Ascending aorta (tissue), 2 donors: ENCODE measurements at regions not wholly inside any gene's neighbourhood (a gene's known extent, or its start where the extent isn't known, plus 50 kb on each side); places are given as distances from the start of the nearest gene placed in this dataset.

Experiments
- DNase-seq, 2 donors: peaks; one replicate each; pipeline ENCODE4 v3.0.0-alpha.2; 2019; ENCODE audit warnings: low spot score in 2 of 2
- H3K27ac ChIP-seq, 2 donors: fragments of 200-600 bp; sonication (generic); one replicate each; pipeline ENCODE4 v1.5.1; 2016 to 2017; ENCODE audit warnings: mild to moderate bottlenecking in 1 of 2
- H3K27me3 ChIP-seq: fragments of 200-600 bp; sonication (generic); one replicate; pipeline ENCODE4 v1.5.1; 2017
- H3K36me3 ChIP-seq, 2 donors: fragments of 200-600 bp; sonication (generic); one replicate each; pipeline ENCODE4 v1.5.1; 2016
- H3K4me1 ChIP-seq, 2 donors: fragments of 200-600 bp; sonication (generic); one replicate each; pipeline ENCODE4 v1.5.1; 2016 to 2017; ENCODE audit warnings: mild to moderate bottlenecking in 1 of 2
- H3K4me3 ChIP-seq, 2 donors: fragments of 200-600 bp; sonication (generic); one replicate each; pipeline ENCODE4 v1.5.1; 2016 to 2017; ENCODE audit warnings: mild to moderate bottlenecking in 1 of 2
- H3K9me3 ChIP-seq, 2 donors: fragments of 200-600 bp; sonication (generic); one replicate each; pipeline ENCODE4 v1.5.1; 2016
- CTCF ChIP-seq, 3 experiments: fragments of 200-600 bp in 2 of 3; fragments of 450-650 bp in 1 of 3; sonication (generic) in 2 of 3; IDR thresholded peaks; one replicate each; pipeline ENCODE4 v1.5.1; 2016 to 2019; ENCODE audit warnings: antibody characterized with exemption in 3 of 3, mild to moderate bottlenecking in 1 of 3, moderate library complexity in 1 of 3
- intact Hi-C: fragments of 100-400 bp; cut with DNase I; formaldehyde crosslinking; loops from one replicate; pipeline ENCODE4 v1.15.1; 2023

GRCh38 chr5:27473307-27474046 is 435.1 kb upstream of the CDH9 start:
- intact Hi-C loops: no loop called here
- Histone ChIP-seq H3K9me3 (no peaks in the 10 kb centered on the region), H3K4me1 (no peaks in the 10 kb centered on the region), H3K4me3 (no peak overlapping the region), H3K36me3 (no peaks in the 10 kb centered on the region), H3K27ac (no peak overlapping the region), H3K27me3 (no peaks in the 10 kb centered on the region)
- DNase-seq: no peak
- no peak for TF ChIP-seq CTCF (IDR thresholded peaks at IDR 0.05)

- H3K36me3 ChIP-seq: no peaks in the 10 kb centered on the region
- TF ChIP-seq CTCF (IDR thresholded peaks at IDR 0.05): no peak
- no peaks in the 10 kb centered on the region for H3K27me3 ChIP-seq
- H3K9me3 ChIP-seq: no peaks in the 10 kb centered on the region
- intact Hi-C loops: no loop called here
- DNase-seq: no peak
- no peak overlapping the region for H3K27ac ChIP-seq
- H3K4me3 ChIP-seq: no peak overlapping the region
- H3K4me1 ChIP-seq: no peaks in the 10 kb centered on the region
These were observed 434.5 kb upstream of the CDH9 start for GRCh38 chr5:27472871-27473270.

- TF ChIP-seq CTCF (IDR thresholded peaks at IDR 0.05): no peak
- Histone ChIP-seq H3K4me1 (no peaks in the 10 kb centered on the region), H3K4me3 (no peak overlapping the region), H3K27me3 (no peaks in the 10 kb centered on the region), H3K36me3 (no peaks in the 10 kb centered on the region), H3K27ac (no peak overlapping the region), H3K9me3 (no peaks in the 10 kb centered on the region)
- no peak for DNase-seq
- intact Hi-C loops: no loop called here
These were observed 433.8 kb upstream of the CDH9 start for GRCh38 chr5:27472000-27472763.

GRCh38 chr5:27466959-27467358 is 428.6 kb upstream of the CDH9 start:
- H3K27ac ChIP-seq: no peak overlapping the region
- H3K27me3 ChIP-seq: no peaks in the 10 kb centered on the region
- no peak for TF ChIP-seq CTCF (IDR thresholded peaks at IDR 0.05)
- no peak for DNase-seq
- H3K9me3 ChIP-seq: no peaks in the 10 kb centered on the region
- H3K4me1 ChIP-seq: no peaks in the 10 kb centered on the region
- no peak overlapping the region for H3K4me3 ChIP-seq
- intact Hi-C loops: no loop called here
- no peaks in the 10 kb centered on the region for H3K36me3 ChIP-seq

GRCh38 chr5:27465140-27465539 is 426.8 kb upstream of the CDH9 start:
- no peaks in the 10 kb centered on the region for H3K36me3 ChIP-seq
- no peaks in the 10 kb centered on the region for H3K27me3 ChIP-seq
- intact Hi-C loops: no loop called here
- H3K4me3 ChIP-seq: no peak overlapping the region
- DNase-seq: no peak
- no peak for TF ChIP-seq CTCF (IDR thresholded peaks at IDR 0.05)
- H3K4me1 ChIP-seq: no peaks in the 10 kb centered on the region
- no peak overlapping the region for H3K27ac ChIP-seq
- no peaks in the 10 kb centered on the region for H3K9me3 ChIP-seq
